ENCODE measurements at regions not wholly inside any gene's neighbourhood (a gene's known extent, or its start where the extent isn't known, plus 50 kb on each side); places are given as distances from the start of the nearest gene placed in this dataset.

DNA sequence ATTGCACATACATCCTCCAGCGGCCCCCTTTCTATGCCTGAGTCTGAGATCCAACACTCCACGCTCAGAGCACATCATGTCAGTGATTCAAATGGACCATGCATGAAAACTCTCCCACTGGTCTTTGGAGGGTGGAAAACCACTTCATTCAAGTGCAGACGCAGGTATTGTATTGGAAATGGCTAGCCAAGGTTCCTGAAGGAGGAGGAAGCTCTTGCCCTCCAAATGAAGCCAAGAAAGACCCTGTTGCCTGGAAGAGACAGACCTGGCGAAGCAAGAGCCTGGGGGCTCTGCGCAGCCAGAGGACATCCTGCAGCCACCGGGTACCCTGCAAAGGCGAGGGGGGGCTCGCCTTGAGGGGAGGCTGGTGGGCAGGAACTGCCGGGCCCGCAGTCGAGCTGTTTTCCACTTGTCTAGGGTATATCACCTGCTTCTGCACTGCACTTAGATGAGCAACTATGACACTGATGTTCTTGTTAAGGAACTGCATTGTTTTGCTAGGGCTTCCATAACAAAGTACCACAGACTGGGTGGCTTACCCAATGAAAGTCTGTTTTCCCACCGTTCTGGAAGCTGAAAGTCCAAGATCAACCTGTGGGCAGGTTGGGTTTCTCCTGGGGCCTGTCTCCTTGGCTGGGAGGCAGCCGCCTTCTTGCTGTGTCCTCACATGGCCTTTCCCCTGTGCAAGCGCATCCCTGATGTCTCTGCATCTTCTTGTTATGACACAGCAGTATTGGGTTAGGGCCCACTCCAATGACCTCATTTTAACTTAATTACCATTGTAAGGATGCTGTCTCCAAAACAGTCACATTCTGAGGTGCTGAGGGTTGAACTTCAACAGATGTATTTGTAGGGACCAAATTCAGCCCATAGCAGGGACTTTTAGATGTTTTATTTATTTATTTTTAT is 233.4 kb downstream of the ARHGAP12 start:
- Histone ChIP-seq H3K27me3 (ENCODE audit: low read length) (no peaks in the 10 kb centered on the region), H3K9me3 (ENCODE audit: low read length) (no peaks in the 10 kb centered on the region), H3K27ac (ENCODE audit: low read length) (no peak overlapping the region), H3K4me2 (ENCODE audit: low read length) (no peak overlapping the region), H3K79me2 (ENCODE audit: low read length) (no peaks in the 10 kb centered on the region), H3K36me3 (ENCODE audit: low read depth, low read length) (no peaks in the 10 kb centered on the region), H3K4me1 (ENCODE audit: insufficient read depth, low read length) (no peaks in the 10 kb centered on the region; the same call in 1 of the 2 replicates), H4K20me1 (ENCODE audit: low read length) (no peaks in the 10 kb centered on the region), H3F3A (ENCODE audit: low read length, unreplicated experiment) (no peaks in the 10 kb centered on the region), H3K9me2 (replicated peaks; ENCODE audit: low read length) (no peaks in the 10 kb centered on the region), H2AFZ (ENCODE audit: low read length) (no peak overlapping the region), H3K4me3 (ENCODE audit: low read length) (no peak overlapping the region), H3K9ac (ENCODE audit: low read length) (no peak overlapping the region)
- no peak for TF ChIP-seq EZH2phosphoT487 (IDR thresholded peaks at IDR 0.05; ENCODE audit: borderline replicate concordance, low read length)
- TF ChIP-seq EZH2 (IDR thresholded peaks at IDR 0.05; ENCODE audit: low read length, unreplicated experiment) = no peak
- TF ChIP-seq, protein P1, sequence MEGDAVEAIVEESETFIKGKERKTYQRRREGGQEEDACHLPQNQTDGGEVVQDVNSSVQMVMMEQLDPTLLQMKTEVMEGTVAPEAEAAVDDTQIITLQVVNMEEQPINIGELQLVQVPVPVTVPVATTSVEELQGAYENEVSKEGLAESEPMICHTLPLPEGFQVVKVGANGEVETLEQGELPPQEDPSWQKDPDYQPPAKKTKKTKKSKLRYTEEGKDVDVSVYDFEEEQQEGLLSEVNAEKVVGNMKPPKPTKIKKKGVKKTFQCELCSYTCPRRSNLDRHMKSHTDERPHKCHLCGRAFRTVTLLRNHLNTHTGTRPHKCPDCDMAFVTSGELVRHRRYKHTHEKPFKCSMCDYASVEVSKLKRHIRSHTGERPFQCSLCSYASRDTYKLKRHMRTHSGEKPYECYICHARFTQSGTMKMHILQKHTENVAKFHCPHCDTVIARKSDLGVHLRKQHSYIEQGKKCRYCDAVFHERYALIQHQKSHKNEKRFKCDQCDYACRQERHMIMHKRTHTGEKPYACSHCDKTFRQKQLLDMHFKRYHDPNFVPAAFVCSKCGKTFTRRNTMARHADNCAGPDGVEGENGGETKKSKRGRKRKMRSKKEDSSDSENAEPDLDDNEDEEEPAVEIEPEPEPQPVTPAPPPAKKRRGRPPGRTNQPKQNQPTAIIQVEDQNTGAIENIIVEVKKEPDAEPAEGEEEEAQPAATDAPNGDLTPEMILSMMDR (conservative IDR thresholded peaks at IDR 0.05; ENCODE audit: low read depth, low read length) = no peak
- ATAC-seq = no peak
- POLR2A ChIA-PET (ENCODE audit: unreplicated experiment) = no interaction called here
- intact Hi-C loops (cut with micrococcal nuclease) = no loop called here
- DNase-seq = no peak
- CTCF ChIA-PET = no interaction called here
- no TSS peak for BruUV-seq (replicated peaks)

DNA sequence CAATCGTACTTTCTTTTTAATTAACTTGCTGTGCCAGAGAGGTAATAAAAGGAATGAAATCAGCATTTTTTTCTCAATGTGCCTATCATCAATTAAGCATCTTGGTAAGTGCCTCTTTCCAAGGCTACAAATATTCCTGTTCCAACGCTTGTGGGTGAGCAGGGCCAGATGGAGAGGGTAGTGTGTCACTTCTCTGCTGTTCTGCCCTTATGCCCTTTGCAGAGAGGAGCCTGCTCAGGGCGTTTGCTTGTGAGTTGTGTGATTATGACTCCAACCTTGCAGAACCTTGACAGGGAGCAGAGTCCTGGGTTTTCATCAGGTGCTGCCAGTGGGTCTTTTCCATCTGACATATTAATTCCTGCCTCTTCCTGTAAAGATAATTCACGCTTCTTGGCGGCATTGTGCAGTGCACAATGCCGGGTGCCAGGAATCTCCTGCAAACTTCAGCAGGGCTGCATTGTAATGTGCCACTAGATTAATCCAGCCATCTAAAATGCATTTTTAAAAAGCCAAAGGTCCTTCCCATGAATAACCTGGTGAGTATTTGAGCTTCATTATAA is 234.4 kb downstream of the ARHGAP12 start:
- Histone ChIP-seq H3K4me2 (ENCODE audit: low read length) (no peak overlapping the region), H3K4me1 (ENCODE audit: insufficient read depth, low read length) (no peaks in the 10 kb centered on the region; the same call in 1 of the 2 replicates), H3K9ac (ENCODE audit: low read length) (no peak overlapping the region), H3K27ac (ENCODE audit: low read length) (no peak overlapping the region), H3K79me2 (ENCODE audit: low read length) (no peaks in the 10 kb centered on the region), H3K36me3 (ENCODE audit: low read depth, low read length) (no peaks in the 10 kb centered on the region), H3K9me2 (replicated peaks; ENCODE audit: low read length) (no peaks in the 10 kb centered on the region), H3F3A (ENCODE audit: low read length, unreplicated experiment) (no peaks in the 10 kb centered on the region), H2AFZ (ENCODE audit: low read length) (no peak overlapping the region), H3K4me3 (ENCODE audit: low read length) (no peak overlapping the region), H4K20me1 (ENCODE audit: low read length) (no peaks in the 10 kb centered on the region), H3K27me3 (ENCODE audit: low read length) (no peaks in the 10 kb centered on the region), H3K9me3 (ENCODE audit: low read length) (peaks cover 3% of the 10 kb centered on the region)
- TF ChIP-seq EZH2 (IDR thresholded peaks at IDR 0.05; ENCODE audit: low read length, unreplicated experiment) (no peak), EZH2phosphoT487 (IDR thresholded peaks at IDR 0.05; ENCODE audit: borderline replicate concordance, low read length) (no peak)
- TF ChIP-seq, protein P1 (conservative IDR thresholded peaks at IDR 0.05; ENCODE audit: low read depth, low read length) = no peak
- intact Hi-C loops (cut with micrococcal nuclease) = no loop called here
- ChIA-PET CTCF (no interaction called here), POLR2A (ENCODE audit: unreplicated experiment) (no interaction called here)
- no peak for ATAC-seq
- DNase-seq = no peak
- no TSS peak for BruUV-seq (replicated peaks)

DNA sequence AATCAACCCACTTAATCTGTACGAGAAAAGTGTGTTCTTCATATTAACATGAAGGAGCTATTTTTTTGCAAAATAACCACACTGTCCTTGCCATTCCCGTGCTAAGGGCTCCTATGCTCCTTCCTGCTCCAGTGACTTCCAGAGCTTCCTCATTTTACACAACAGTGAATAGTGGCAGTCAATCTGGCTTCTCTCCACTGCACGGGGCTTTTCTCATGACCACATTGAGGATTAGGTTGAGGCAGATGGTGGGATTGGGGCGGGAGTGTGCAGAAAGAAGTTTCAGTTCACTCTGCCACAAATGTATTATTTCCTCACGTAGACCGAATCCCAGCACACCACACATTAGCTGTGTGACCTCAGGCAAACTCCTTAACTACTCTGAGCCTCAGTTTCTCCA is 235.1 kb downstream of the ARHGAP12 start:
- BruUV-seq (replicated peaks) = no TSS peak
- CTCF ChIA-PET = no interaction called here
- intact Hi-C loops (cut with micrococcal nuclease) = no loop called here

More for the DNA sequence above, 235.1 kb downstream of the ARHGAP12 start:
- Histone ChIP-seq H3K9me2 (replicated peaks; ENCODE audit: low read length) (no peaks in the 10 kb centered on the region), H3K27me3 (ENCODE audit: low read length) (no peaks in the 10 kb centered on the region), H3K79me2 (ENCODE audit: low read length) (no peaks in the 10 kb centered on the region), H3K4me3 (ENCODE audit: low read length) (no peak overlapping the region), H3K9ac (ENCODE audit: low read length) (no peak overlapping the region), H3K4me1 (ENCODE audit: insufficient read depth, low read length) (no peaks in the 10 kb centered on the region; the same call in 1 of the 2 replicates), H3K9me3 (ENCODE audit: low read length) (peaks cover 7% of the 10 kb centered on the region), H3K36me3 (ENCODE audit: low read depth, low read length) (no peaks in the 10 kb centered on the region), H3F3A (ENCODE audit: low read length, unreplicated experiment) (no peaks in the 10 kb centered on the region), H4K20me1 (ENCODE audit: low read length) (no peaks in the 10 kb centered on the region), H3K4me2 (ENCODE audit: low read length) (no peak overlapping the region), H2AFZ (ENCODE audit: low read length) (no peak overlapping the region), H3K27ac (ENCODE audit: low read length) (no peak overlapping the region)
- no peak for TF ChIP-seq EZH2phosphoT487 (IDR thresholded peaks at IDR 0.05; ENCODE audit: borderline replicate concordance, low read length)
- TF ChIP-seq EZH2 (IDR thresholded peaks at IDR 0.05; ENCODE audit: low read length, unreplicated experiment) = no peak
- TF ChIP-seq, protein P1 (conservative IDR thresholded peaks at IDR 0.05; ENCODE audit: low read depth, low read length) = no peak
- DNase-seq = no peak
- no peak for ATAC-seq
- POLR2A ChIA-PET (ENCODE audit: unreplicated experiment) = no interaction called here

Data from PC-3 (cell line).